PC-3 (cell line): ENCODE measurements at regions not wholly inside any gene's neighbourhood (a gene's known extent, or its start where the extent isn't known, plus 50 kb on each side); places are given as distances from the start of the nearest gene placed in this dataset.

Experiments used
- ATAC-seq: fragments of 200-7000 bp; cut with Tn5 transposase; 2 replicates; pipeline ENCODE4 v1.9.1; 2020; ENCODE audit warnings: mild to moderate bottlenecking, moderate library complexity
- BruUV-seq: library from RNA; stranded (reverse); fragments of 400-500 nt; replicated peaks from 2 replicates; lab custom pipeline; 2021; lab: Mats Ljungman, UMichigan
- CTCF ChIA-PET: fragments of 300-600 bp; sonication (Branson Sonifier 250); formaldehyde crosslinking; loops from one replicate; lab custom pipeline; 2022; ENCODE audit warnings: antibody characterized with exemption; lab: Charles Lee
- POLR2A ChIA-PET: fragments of 300-600 bp; sonication (Branson Sonifier 250); formaldehyde crosslinking; loops from one replicate; lab custom pipeline; 2022; ENCODE audit warnings: antibody characterized with exemption; ENCODE audit not compliant: unreplicated experiment; lab: Charles Lee
- DNase-seq: peaks from one replicate; pipeline ENCODE4 v3.0.0-alpha.2; 2015
- H2AFZ ChIP-seq: fragments of 300-600 bp; sonication (generic); 2 replicates; pipeline ENCODE4 v1.6.0; 2016; ENCODE audit warnings: antibody characterized with exemption, low read length
- H3F3A ChIP-seq: fragments of 300-600 bp; sonication (generic); one replicate; pipeline ENCODE4 v1.6.0; 2017; ENCODE audit warnings: antibody characterized with exemption, low read length, control low read depth, mild to moderate bottlenecking; ENCODE audit not compliant: unreplicated experiment
- H3K27ac ChIP-seq: fragments of 300-600 bp; sonication (generic); 2 replicates; pipeline ENCODE4 v1.5.1; 2016; ENCODE audit warnings: mild to moderate bottlenecking, low read length
- H3K27me3 ChIP-seq: fragments of 300-600 bp; sonication (generic); 2 replicates; pipeline ENCODE4 v1.6.1; 2016; ENCODE audit warnings: low read length, mixed read lengths
- H3K36me3 ChIP-seq: fragments of 300-600 bp; sonication (generic); 2 replicates; pipeline ENCODE4 v1.6.1; 2016; ENCODE audit warnings: low read depth, mixed run types, low read length, mixed read lengths
- H3K4me1 ChIP-seq: fragments of 300-600 bp; sonication (generic); 2 replicates; pipeline ENCODE4 v1.5.1; 2016; ENCODE audit warnings: low read length; ENCODE audit not compliant: insufficient read depth
- H3K4me2 ChIP-seq: fragments of 300-600 bp; sonication (generic); 2 replicates; pipeline ENCODE4 v1.6.0; 2016; ENCODE audit warnings: low read length
- H3K4me3 ChIP-seq: fragments of 300-600 bp; sonication (generic); 2 replicates; pipeline ENCODE4 v1.5.1; 2016; ENCODE audit warnings: mild to moderate bottlenecking, low read length, mixed read lengths
- H3K79me2 ChIP-seq: fragments of 300-600 bp; sonication (generic); 2 replicates; pipeline ENCODE4 v1.6.1; 2017; ENCODE audit warnings: low read length, mixed read lengths
- H3K9ac ChIP-seq: fragments of 300-600 bp; sonication (generic); 2 replicates; pipeline ENCODE4 v1.6.0; 2016; ENCODE audit warnings: mild to moderate bottlenecking, low read length
- H3K9me2 ChIP-seq: fragments of 300-600 bp; sonication (generic); replicated peaks from 2 replicates; pipeline ENCODE4 v1.6.1; 2016; ENCODE audit warnings: mixed run types, low read length, mixed read lengths
- H3K9me3 ChIP-seq: fragments of 300-600 bp; sonication (generic); 2 replicates; pipeline ENCODE4 v1.6.1; 2016; ENCODE audit warnings: low read length, mixed read lengths
- H4K20me1 ChIP-seq: fragments of 300-600 bp; sonication (generic); 2 replicates; pipeline ENCODE4 v1.6.1; 2016; ENCODE audit warnings: low read length, mixed read lengths
- EZH2 ChIP-seq: fragments of 300-600 bp; sonication (generic); IDR thresholded peaks from one replicate; pipeline ENCODE4 v1.6.1; 2017; ENCODE audit warnings: antibody characterized with exemption, mild to moderate bottlenecking, low read length; ENCODE audit not compliant: unreplicated experiment
- EZH2phosphoT487 ChIP-seq: fragments of 300-600 bp; sonication (generic); IDR thresholded peaks from 2 replicates; pipeline ENCODE4 v1.6.1; 2018; ENCODE audit warnings: mild to moderate bottlenecking, antibody characterized with exemption, low read length, borderline replicate concordance
- intact Hi-C: fragments of 100-400 bp; cut with micrococcal nuclease; formaldehyde crosslinking; loops from 2 replicates; pipeline ENCODE4 v1.9.0; 2023
- TF ChIP-seq, protein P1 (sequence below): fragments of 300-600 bp; sonication (generic); conservative IDR thresholded peaks from 2 replicates; pipeline ENCODE4 v1.5.1; 2017; ENCODE audit warnings: antibody characterized with exemption, low read depth, mild to moderate bottlenecking, low read length

DNA sequence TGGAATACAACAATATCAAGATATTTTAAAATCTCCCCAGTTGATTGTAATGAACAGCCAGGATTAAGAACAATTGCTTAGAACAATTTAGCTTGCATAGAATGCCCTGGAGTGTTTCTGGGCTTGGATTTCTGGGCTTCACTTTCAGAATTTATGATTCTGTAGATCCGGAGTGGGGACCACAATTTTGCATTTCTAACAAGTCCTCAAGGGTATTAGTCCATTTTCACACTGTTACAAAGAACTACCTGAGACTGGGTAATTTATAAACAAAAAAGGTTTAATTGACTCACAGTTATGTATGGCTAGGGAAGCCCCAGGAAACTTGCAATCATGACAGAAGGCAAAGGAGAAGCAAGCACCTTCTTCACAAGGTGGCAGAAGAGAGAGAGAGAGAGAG, 54.3 kb upstream of the MYRIP start:
- no peak for ATAC-seq
- Histone ChIP-seq H3K27me3 (no peaks in the 10 kb centered on the region), H3K79me2 (no peaks in the 10 kb centered on the region), H2AFZ (no peak overlapping the region), H3K27ac (no peak overlapping the region), H3F3A (no peaks in the 10 kb centered on the region), H3K4me3 (no peak overlapping the region), H3K9me2 (no peaks in the 10 kb centered on the region), H3K4me1 (no peaks in the 10 kb centered on the region), H3K36me3 (no peaks in the 10 kb centered on the region), H4K20me1 (no peaks in the 10 kb centered on the region), H3K9me3 (no peaks in the 10 kb centered on the region), H3K4me2 (no peak overlapping the region), H3K9ac (no peak overlapping the region)
- DNase-seq: no peak
- ChIA-PET POLR2A (no interaction called here), CTCF (no interaction called here)
- TF ChIP-seq EZH2phosphoT487 (no peak), EZH2 (no peak)
- TF ChIP-seq, protein P1, sequence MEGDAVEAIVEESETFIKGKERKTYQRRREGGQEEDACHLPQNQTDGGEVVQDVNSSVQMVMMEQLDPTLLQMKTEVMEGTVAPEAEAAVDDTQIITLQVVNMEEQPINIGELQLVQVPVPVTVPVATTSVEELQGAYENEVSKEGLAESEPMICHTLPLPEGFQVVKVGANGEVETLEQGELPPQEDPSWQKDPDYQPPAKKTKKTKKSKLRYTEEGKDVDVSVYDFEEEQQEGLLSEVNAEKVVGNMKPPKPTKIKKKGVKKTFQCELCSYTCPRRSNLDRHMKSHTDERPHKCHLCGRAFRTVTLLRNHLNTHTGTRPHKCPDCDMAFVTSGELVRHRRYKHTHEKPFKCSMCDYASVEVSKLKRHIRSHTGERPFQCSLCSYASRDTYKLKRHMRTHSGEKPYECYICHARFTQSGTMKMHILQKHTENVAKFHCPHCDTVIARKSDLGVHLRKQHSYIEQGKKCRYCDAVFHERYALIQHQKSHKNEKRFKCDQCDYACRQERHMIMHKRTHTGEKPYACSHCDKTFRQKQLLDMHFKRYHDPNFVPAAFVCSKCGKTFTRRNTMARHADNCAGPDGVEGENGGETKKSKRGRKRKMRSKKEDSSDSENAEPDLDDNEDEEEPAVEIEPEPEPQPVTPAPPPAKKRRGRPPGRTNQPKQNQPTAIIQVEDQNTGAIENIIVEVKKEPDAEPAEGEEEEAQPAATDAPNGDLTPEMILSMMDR: no peak
- BruUV-seq: no TSS peak
- intact Hi-C loops: no loop called here

DNA sequence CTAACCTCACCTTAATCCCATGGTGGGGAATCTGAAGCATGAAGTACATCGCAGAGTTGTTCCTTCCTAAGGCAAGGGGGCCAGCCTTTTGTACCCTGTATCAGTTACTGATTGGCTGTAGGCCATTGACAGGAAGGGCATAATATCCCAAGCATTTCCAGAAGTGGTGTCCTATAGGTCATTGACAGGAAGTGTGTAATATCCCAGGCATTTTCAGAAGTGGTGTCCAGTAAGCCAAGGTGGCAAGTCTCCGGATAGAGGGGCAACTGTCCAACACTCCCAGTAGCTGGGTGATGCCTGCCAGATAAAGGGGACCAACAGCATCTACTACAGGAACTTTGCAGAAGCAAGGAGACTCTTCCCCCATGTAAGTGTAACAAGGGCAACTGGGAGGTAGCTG, 52.1 kb upstream of the MYRIP start:
- H3K36me3 ChIP-seq: no peaks in the 10 kb centered on the region
- BruUV-seq: no TSS peak
- DNase-seq (no peak), ATAC-seq (no peak)
- no peaks in the 10 kb centered on the region for H3K4me1 ChIP-seq
- H3K27ac ChIP-seq: no peak overlapping the region
- intact Hi-C loops: no loop called here
- H3K9ac ChIP-seq: no peak overlapping the region
- H3F3A ChIP-seq: no peaks in the 10 kb centered on the region
- H3K9me2 ChIP-seq: no peaks in the 10 kb centered on the region
- TF ChIP-seq EZH2 (no peak), EZH2phosphoT487 (no peak)
- TF ChIP-seq, protein P1: no peak
- H3K27me3 ChIP-seq: 0 out of 2 replicates have a peak, but pooled peaks cover 5% of the 10 kb centered on the region
- no peak overlapping the region for H3K4me3 ChIP-seq
- H2AFZ ChIP-seq: no peak overlapping the region
- no peaks in the 10 kb centered on the region for H3K79me2 ChIP-seq
- CTCF ChIA-PET: no interaction called here
- POLR2A ChIA-PET: no interaction called here
- H3K9me3 ChIP-seq: no peaks in the 10 kb centered on the region
- no peaks in the 10 kb centered on the region for H4K20me1 ChIP-seq
- H3K4me2 ChIP-seq: no peak overlapping the region
